D721Med (cell line): ENCODE measurements at regions not wholly inside any gene's neighbourhood (a gene's known extent, or its start where the extent isn't known, plus 50 kb on each side); places are given as distances from the start of the nearest gene placed in this dataset.

Experiments
- DNase-seq: peaks from one replicate; pipeline ENCODE4 v3.0.0; 2011; ENCODE audit warnings: low spot score; ENCODE audit not compliant: insufficient read length
- FAIRE-seq: peaks from 2 replicates; lab custom pipeline; 2011; peaks lifted over from hg19 to GRCh38; lab: Jason Lieb, UNC
- CTCF ChIP-seq: IDR thresholded peaks from 2 replicates; pipeline ENCODE4 v1.5.1; 2012; ENCODE audit warnings: mild to moderate bottlenecking, control low read depth; ENCODE audit not compliant: insufficient read depth; ENCODE audit errors: missing control alignments

GRCh38 chr7:69363136-69363535 is 235.1 kb upstream of the AUTS2 start:
- TF ChIP-seq CTCF = no peak
- no peak for FAIRE-seq
- no peak for DNase-seq

GRCh38 chr7:69364813-69365643 is 233.2 kb upstream of the AUTS2 start:
- no peak for TF ChIP-seq CTCF
- no peak for DNase-seq
- FAIRE-seq = no peak

- no peak for TF ChIP-seq CTCF
- no peak for DNase-seq
- FAIRE-seq = no peak
These were observed 232.6 kb upstream of the AUTS2 start for GRCh38 chr7:69365651-69366192.

- no peak for FAIRE-seq
These were observed 230.5 kb upstream of the AUTS2 start for GRCh38 chr7:69367780-69368179.

GRCh38 chr7:69373171-69374043 is 224.9 kb upstream of the AUTS2 start:
- no peak for TF ChIP-seq CTCF
- FAIRE-seq = no peak
- DNase-seq = no peak

More at GRCh38 chr7:69367780-69368179, 230.5 kb upstream of the AUTS2 start:
- no peak for TF ChIP-seq CTCF
- DNase-seq = no peak

GRCh38 chr7:69374044-69374425 is 224.2 kb upstream of the AUTS2 start:
- no peak for TF ChIP-seq CTCF
- FAIRE-seq = no peak
- DNase-seq = no peak

- no peak for TF ChIP-seq CTCF
- DNase-seq (no peak), FAIRE-seq (no peak)
These were observed 221.1 kb upstream of the AUTS2 start for GRCh38 chr7:69377191-69377590.
